Astrocyte (in vitro differentiated cells and primary cell): ENCODE measurements at regions not wholly inside any gene's neighbourhood (a gene's known extent, or its start where the extent isn't known, plus 50 kb on each side); places are given as distances from the start of the nearest gene placed in this dataset.

Experiments used
- DNase-seq: peaks from one replicate; pipeline ENCODE4 v3.0.0-alpha.2; 2010; ENCODE audit warnings: low read depth
- FAIRE-seq: peaks from 2 replicates; lab custom pipeline; 2011; peaks lifted over from hg19 to GRCh38; lab: Jason Lieb, UNC
- H2AFZ ChIP-seq: 2 replicates; pipeline ENCODE4 v1.6.0; 2012; ENCODE audit warnings: low read depth, low read length, inconsistent platforms
- H3K27ac ChIP-seq: 2 replicates; pipeline ENCODE4 v1.5.1; 2011; ENCODE audit warnings: low read depth, low read length, inconsistent platforms
- H3K27me3 ChIP-seq: 2 replicates; pipeline ENCODE4 v1.6.0; 2011; ENCODE audit warnings: low read length, inconsistent platforms; ENCODE audit not compliant: insufficient read depth
- H3K36me3 ChIP-seq: 2 replicates; pipeline ENCODE4 v1.5.1; 2011; ENCODE audit warnings: low read length, inconsistent platforms; ENCODE audit not compliant: insufficient read depth
- H3K4me1 ChIP-seq: 2 replicates; pipeline ENCODE4 v1.5.1; 2011; ENCODE audit warnings: low read length, inconsistent platforms; ENCODE audit not compliant: insufficient read depth
- H3K4me2 ChIP-seq: 2 replicates; pipeline ENCODE4 v1.6.0; 2012; ENCODE audit warnings: low read length, inconsistent platforms
- H3K4me3 ChIP-seq: 2 replicates; pipeline ENCODE4 v1.5.1; 2011; ENCODE audit warnings: low read depth, mild to moderate bottlenecking, low read length, inconsistent platforms; ENCODE audit not compliant: insufficient read depth
- H3K79me2 ChIP-seq: 2 replicates; pipeline ENCODE4 v1.6.0; 2012; ENCODE audit warnings: mild to moderate bottlenecking, low read length, inconsistent platforms; ENCODE audit not compliant: insufficient read depth
- H3K9ac ChIP-seq: 2 replicates; pipeline ENCODE4 v1.6.0; 2012; ENCODE audit warnings: mild to moderate bottlenecking, low read length, inconsistent platforms
- H3K9me3 ChIP-seq: 2 replicates; pipeline ENCODE4 v1.5.1; 2012; ENCODE audit warnings: low read depth, mild to moderate bottlenecking, low read length, inconsistent platforms; ENCODE audit not compliant: insufficient read depth
- H4K20me1 ChIP-seq: 2 replicates; pipeline ENCODE4 v1.6.0; 2012; ENCODE audit warnings: low read length, inconsistent platforms; ENCODE audit not compliant: insufficient read depth
- H3K27ac Mint-ChIP-seq: one replicate; pipeline ENCODE4 v1.8.0; 2021; ENCODE audit warnings: mild to moderate bottlenecking, mixed read lengths; ENCODE audit not compliant: unreplicated experiment
- H3K27me3 Mint-ChIP-seq: one replicate; pipeline ENCODE4 v1.8.0; 2021; ENCODE audit warnings: low read depth, mixed read lengths; ENCODE audit not compliant: unreplicated experiment
- H3K36me3 Mint-ChIP-seq: one replicate; pipeline ENCODE4 v1.8.0; 2021; ENCODE audit warnings: low read depth, mixed read lengths; ENCODE audit not compliant: unreplicated experiment
- H3K4me1 Mint-ChIP-seq: one replicate; pipeline ENCODE4 v1.8.0; 2021; ENCODE audit warnings: low read depth, mixed read lengths; ENCODE audit not compliant: unreplicated experiment
- H3K4me3 Mint-ChIP-seq: one replicate; pipeline ENCODE4 v1.8.0; 2021; ENCODE audit warnings: mild to moderate bottlenecking, moderate library complexity, mixed read lengths; ENCODE audit not compliant: unreplicated experiment
- H3K9me3 Mint-ChIP-seq: one replicate; pipeline ENCODE4 v1.8.0; 2021; ENCODE audit warnings: mild to moderate bottlenecking, mixed read lengths; ENCODE audit not compliant: unreplicated experiment
- EZH2 ChIP-seq: IDR thresholded peaks from 2 replicates; pipeline ENCODE4 v1.6.1; 2012; ENCODE audit warnings: mild to moderate bottlenecking, low read length, inconsistent platforms; ENCODE audit not compliant: insufficient read depth
- TF ChIP-seq, protein P1 (sequence below): IDR thresholded peaks from 2 replicates; pipeline ENCODE4 v1.5.1; 2011; ENCODE audit warnings: low read depth, mild to moderate bottlenecking, inconsistent platforms, low read length, moderate library complexity; ENCODE audit not compliant: insufficient read depth

DNA sequence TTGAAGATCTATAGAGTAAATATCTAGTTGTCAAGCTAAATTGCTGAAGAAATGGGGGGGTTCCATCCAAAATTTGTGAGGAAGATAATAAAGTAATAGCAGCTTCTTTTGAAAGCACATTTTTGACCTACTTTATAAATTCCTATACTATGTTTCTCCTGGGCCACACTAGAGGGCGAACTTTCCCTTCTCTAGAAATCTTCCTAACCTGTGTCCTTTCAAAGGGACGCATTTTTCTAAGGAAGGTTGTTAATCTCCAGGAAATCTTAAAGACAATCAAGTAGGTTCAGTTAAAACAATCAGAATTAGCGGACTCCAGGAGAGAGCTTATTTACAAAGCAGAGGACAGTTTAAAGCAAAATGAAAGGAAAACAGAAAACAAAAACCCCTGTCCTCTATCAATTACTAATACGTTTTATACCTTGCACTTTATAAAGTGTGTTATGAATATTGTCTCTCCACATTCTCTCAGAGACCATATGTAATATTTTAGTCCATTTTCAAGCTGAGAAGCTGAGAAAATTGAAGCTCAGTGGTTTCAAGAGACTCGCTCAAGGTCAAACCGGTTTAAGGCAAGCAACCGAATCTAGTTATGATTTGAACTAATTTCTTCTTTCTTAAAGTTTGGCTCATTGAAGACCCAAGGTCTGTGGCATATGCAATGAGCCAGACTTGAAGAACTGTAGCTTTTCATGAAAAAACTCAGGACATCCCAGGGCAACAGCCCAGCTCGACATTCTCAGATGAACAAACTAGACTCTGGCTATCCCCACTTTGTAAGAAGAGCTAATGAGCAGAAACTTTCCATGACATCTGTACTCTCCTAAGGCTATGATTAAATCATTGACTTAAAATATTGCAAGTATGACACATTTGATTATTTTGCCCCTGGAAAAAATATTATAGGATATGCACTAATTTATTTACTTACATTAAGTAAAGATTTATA lies 273.6 kb downstream of the PAX3 start:
- DNase-seq (peak; percentile 35), FAIRE-seq (no peak)
- H3K4me1 Mint-ChIP-seq = peaks cover 2% of the 10 kb centered on the region
- Histone ChIP-seq H3K27ac (no peak overlapping the region), H3K4me1 (no peaks in the 10 kb centered on the region), H3K36me3 (no peaks in the 10 kb centered on the region), H4K20me1 (no peaks in the 10 kb centered on the region), H3K9ac (no peak overlapping the region), H3K79me2 (no peaks in the 10 kb centered on the region), H3K4me2 (no peak overlapping the region), H3K9me3 (no peaks in the 10 kb centered on the region), H2AFZ (no peak overlapping the region), H3K27me3 (peaks cover 6% of the 10 kb centered on the region), H3K4me3 (no peak overlapping the region)
- TF ChIP-seq, protein P1, sequence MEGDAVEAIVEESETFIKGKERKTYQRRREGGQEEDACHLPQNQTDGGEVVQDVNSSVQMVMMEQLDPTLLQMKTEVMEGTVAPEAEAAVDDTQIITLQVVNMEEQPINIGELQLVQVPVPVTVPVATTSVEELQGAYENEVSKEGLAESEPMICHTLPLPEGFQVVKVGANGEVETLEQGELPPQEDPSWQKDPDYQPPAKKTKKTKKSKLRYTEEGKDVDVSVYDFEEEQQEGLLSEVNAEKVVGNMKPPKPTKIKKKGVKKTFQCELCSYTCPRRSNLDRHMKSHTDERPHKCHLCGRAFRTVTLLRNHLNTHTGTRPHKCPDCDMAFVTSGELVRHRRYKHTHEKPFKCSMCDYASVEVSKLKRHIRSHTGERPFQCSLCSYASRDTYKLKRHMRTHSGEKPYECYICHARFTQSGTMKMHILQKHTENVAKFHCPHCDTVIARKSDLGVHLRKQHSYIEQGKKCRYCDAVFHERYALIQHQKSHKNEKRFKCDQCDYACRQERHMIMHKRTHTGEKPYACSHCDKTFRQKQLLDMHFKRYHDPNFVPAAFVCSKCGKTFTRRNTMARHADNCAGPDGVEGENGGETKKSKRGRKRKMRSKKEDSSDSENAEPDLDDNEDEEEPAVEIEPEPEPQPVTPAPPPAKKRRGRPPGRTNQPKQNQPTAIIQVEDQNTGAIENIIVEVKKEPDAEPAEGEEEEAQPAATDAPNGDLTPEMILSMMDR = peak; percentile 71
- TF ChIP-seq EZH2 = no peak
- peaks cover 1% of the 10 kb centered on the region for H3K36me3 Mint-ChIP-seq
- peaks cover 5% of the 10 kb centered on the region for H3K9me3 Mint-ChIP-seq
- peaks cover 6% of the 10 kb centered on the region for H3K27me3 Mint-ChIP-seq
- no peak overlapping the region for H3K4me3 Mint-ChIP-seq
- H3K27ac Mint-ChIP-seq = no peak overlapping the region

DNA sequence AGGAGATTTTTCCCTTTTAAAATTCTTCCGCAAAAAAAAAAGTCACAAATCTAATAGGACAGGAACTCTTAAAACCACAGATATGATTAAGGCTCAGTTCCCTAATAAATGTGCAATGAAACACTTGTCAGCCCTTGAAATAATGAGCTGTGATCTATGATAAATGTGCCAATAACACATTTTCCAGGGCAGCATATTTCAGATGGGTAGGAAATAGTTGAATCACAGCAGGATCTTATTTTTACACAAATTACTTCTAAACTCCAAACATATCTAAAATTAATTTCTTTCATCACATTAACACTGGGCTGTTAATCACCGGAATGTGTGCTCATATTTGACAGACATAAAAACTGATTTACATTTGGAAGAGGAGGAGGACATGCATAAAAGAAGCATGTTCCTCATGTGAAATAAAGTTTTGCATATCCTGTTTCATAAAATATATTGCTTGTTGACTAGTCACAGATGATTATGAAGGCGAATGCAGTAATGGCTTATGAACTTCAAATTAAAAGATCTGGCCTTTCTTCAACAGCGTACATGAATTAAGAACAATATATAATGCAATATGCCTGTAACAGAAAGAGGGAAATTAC lies 281.4 kb downstream of the PAX3 start:
- FAIRE-seq = no peak
- Mint-ChIP-seq H3K9me3 (no peaks in the 10 kb centered on the region), H3K4me3 (no peak overlapping the region), H3K27ac (no peak overlapping the region), H3K27me3 (peaks cover 2% of the 10 kb centered on the region), H3K4me1 (no peaks in the 10 kb centered on the region), H3K36me3 (no peaks in the 10 kb centered on the region)
- no peak overlapping the region for H3K4me2 ChIP-seq
- H3K27ac ChIP-seq = no peak overlapping the region
- no peaks in the 10 kb centered on the region for H3K79me2 ChIP-seq
- H3K4me3 ChIP-seq = no peak overlapping the region
- no peak overlapping the region for H2AFZ ChIP-seq
- no peak overlapping the region for H3K9ac ChIP-seq
- H3K4me1 ChIP-seq = no peaks in the 10 kb centered on the region
- no peaks in the 10 kb centered on the region for H4K20me1 ChIP-seq
- TF ChIP-seq, protein P1 = no peak
- no peak for TF ChIP-seq EZH2
- no peaks in the 10 kb centered on the region for H3K9me3 ChIP-seq
- H3K36me3 ChIP-seq = no peaks in the 10 kb centered on the region
- H3K27me3 ChIP-seq = peaks cover 2% of the 10 kb centered on the region
- DNase-seq = no peak

DNA sequence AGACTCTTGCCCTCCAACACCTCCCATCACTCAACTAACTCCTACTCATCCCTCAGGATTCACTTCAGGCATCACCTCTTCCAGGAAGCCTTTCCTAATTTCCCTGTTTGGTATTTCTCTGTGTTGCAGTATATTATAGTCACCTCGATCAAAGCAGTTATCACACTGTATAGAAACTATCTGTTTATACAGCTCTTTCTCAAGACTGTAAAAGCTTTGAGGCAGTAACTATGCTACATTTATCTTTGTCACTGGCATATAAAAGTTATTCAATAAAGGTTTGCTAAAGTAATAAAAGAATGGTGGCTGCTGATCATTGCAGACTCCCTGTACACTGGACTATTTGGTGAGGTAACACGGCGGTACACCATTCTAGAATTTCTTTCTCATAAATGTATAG lies 284.9 kb downstream of the PAX3 start:
- peaks cover 16% of the 10 kb centered on the region for H3K27me3 ChIP-seq

More for the DNA sequence above, 284.9 kb downstream of the PAX3 start:
- Mint-ChIP-seq H3K36me3 (no peaks in the 10 kb centered on the region), H3K27me3 (peaks cover 2% of the 10 kb centered on the region), H3K9me3 (no peaks in the 10 kb centered on the region), H3K27ac (no peak overlapping the region), H3K4me1 (no peaks in the 10 kb centered on the region), H3K4me3 (no peak overlapping the region)
- no peak for DNase-seq
- TF ChIP-seq, protein P1 = no peak
- TF ChIP-seq EZH2 = no peak
- no peak for FAIRE-seq
- no peaks in the 10 kb centered on the region for H3K36me3 ChIP-seq
- H3K27ac ChIP-seq = no peak overlapping the region
- H3K79me2 ChIP-seq = no peaks in the 10 kb centered on the region
- no peak overlapping the region for H2AFZ ChIP-seq
- H3K4me2 ChIP-seq = no peak overlapping the region
- H3K9ac ChIP-seq = no peak overlapping the region
- no peaks in the 10 kb centered on the region for H3K9me3 ChIP-seq
- H3K4me1 ChIP-seq = no peaks in the 10 kb centered on the region
- no peaks in the 10 kb centered on the region for H4K20me1 ChIP-seq
- no peak overlapping the region for H3K4me3 ChIP-seq
